GM12892 (cell line): ENCODE measurements at regions not wholly inside any gene's neighbourhood (a gene's known extent, or its start where the extent isn't known, plus 50 kb on each side); places are given as distances from the start of the nearest gene placed in this dataset.

ENCODE experiments used
- DNase-seq: peaks from one replicate; pipeline ENCODE4 v3.0.0; 2011; ENCODE audit not compliant: insufficient read length
- FAIRE-seq: peaks from 2 replicates; lab custom pipeline; 2011; peaks lifted over from hg19 to GRCh38; lab: Jason Lieb, UNC
- POLR2A ChIP-seq: IDR thresholded peaks from 2 replicates; pipeline ENCODE4 v1.6.1; 2011; ENCODE audit warnings: low read depth, low read length, control low read depth
- POLR2AphosphoS5 ChIP-seq: IDR thresholded peaks from 2 replicates; pipeline ENCODE4 v1.6.1; 2011; ENCODE audit warnings: low read depth, low read length, control low read depth
- TAF1 ChIP-seq: IDR thresholded peaks from 2 replicates; pipeline ENCODE4 v1.6.1; 2011; ENCODE audit warnings: low read depth, mild to moderate bottlenecking, control low read depth, low read length, borderline replicate concordance

- DNase-seq (no peak), FAIRE-seq (no peak)
- TF ChIP-seq POLR2A (no peak), TAF1 (no peak), POLR2AphosphoS5 (no peak)
Measured at GRCh38 chr1:218715961-218716669, 371.0 kb downstream of the TGFB2 start.

DNA sequence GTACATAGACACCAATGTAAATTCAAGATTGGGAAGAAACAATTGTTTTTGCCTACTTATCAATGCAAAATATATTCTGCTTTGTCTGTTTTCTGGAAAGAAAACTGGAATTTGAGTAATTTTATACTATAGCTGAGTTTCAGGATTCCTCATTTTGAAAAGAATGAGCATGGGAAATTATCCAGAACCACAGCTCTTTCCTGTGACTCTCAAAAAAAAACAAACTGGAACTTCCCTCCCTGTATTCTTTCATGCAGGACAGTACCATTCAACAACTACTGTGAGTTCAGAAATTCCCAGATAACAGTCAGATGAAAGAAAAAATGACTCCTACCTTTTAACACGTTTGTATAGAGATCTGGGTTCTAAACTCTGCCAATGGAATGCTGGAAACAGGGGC is 372.4 kb downstream of the TGFB2 start:
- DNase-seq = no peak

DNA sequence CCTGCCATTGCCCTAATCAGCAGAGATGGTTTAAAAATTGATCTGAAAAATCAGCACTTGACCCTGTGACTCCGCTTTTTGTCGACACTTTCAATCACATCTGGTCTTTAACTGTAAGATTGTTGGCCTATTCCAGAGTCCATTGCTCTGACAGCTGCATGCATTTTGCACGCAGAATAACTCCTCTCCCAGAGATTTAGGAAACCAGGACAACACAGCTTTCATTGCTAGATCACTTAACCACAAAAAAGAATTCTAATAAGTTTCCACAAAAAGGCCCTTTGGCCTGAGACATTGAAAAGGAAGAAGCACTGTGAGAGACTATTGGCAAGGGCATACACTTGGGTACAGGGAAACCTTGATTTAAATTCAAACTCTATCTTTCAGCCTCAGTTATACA is 373.1 kb downstream of the TGFB2 start:
- FAIRE-seq = no peak
- DNase-seq = no peak
- no peak for TF ChIP-seq TAF1
- TF ChIP-seq POLR2A = no peak
- no peak for TF ChIP-seq POLR2AphosphoS5

More for the DNA sequence above, 372.4 kb downstream of the TGFB2 start:
- FAIRE-seq = no peak
- TF ChIP-seq TAF1 = no peak
- no peak for TF ChIP-seq POLR2A
- TF ChIP-seq POLR2AphosphoS5 = no peak

DNA sequence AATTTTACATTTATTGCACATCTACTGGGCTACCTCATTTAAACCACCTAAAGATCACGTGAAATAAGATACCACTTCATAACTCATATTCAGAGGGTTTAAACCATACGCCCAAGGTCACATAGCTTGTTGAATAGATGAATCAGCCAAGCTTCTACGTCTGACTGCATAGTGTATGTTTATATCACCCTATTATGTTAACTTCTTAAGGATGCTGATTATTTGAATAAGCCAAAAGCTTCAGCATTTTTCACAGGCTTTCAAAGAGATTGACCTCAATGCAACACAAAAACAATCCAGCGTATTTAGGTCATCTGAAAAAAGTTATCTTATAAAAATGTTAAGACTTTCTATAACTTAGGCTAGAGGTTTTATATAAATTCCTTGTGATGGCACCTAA is 373.8 kb downstream of the TGFB2 start:
- no peak for DNase-seq
- TF ChIP-seq POLR2AphosphoS5 = no peak
- no peak for TF ChIP-seq TAF1
- no peak for TF ChIP-seq POLR2A
- no peak for FAIRE-seq

DNA sequence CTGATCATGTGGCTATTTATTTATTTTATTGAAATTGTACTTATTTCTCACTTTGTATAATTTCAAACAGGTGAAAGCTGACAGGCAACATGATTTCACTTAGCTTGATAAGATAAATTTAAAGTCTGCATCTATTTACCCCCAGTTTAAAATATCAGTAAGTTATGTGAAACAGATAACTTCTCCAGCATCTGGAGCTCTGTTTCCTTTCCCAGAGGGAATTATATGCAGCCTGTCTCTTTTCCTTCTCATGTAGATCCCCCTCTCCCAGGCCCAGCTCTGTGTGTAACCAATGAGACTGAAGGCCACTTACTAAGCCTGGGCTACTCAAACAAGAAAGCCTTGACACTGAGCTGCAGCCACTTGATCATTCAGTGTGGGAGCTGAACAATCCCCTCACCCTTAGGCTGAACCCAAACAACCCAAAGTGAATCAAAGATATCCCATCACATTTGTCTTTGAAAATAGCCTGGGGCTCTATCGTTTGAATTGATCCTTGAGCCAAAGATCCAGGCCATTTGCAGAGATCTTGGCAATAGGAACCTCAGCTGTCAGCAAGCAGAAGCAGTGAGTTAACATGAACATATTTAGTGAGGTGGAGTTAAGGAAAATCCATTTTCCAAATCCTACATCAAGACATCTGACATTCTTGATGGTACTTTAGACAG is 383.9 kb downstream of the TGFB2 start:
- FAIRE-seq = no peak
- no peak for DNase-seq
- TF ChIP-seq TAF1 = no peak
- no peak for TF ChIP-seq POLR2A
- TF ChIP-seq POLR2AphosphoS5 = no peak

DNA sequence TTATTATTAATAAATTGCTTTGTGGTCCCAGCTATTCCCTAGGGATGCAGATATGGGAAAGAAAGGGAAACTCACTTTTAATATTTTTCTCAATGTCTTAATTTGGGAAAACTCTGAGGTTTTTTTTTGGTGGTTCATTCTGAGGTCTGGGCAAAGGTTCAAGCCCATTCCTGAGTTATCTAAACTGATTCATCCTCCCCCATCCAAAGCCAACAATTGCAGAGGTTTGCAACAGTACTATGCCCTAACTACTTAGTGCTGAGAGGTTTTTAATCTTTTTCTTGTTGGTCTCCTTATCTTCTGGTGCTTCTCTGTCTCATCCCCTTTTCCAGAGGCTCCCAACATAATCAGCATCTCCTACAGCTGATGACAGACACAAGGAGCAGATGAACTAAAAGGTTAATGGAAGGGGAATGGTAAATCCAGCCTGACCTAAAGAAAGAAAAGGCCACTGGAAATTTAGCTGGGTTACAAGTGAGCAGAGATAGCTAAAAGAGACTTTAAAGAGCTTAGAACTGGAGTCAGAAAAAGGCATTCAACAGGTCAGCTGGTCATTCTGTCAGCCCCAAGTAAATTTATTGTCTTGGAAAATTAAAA is 390.4 kb downstream of the TGFB2 start:
- DNase-seq = no peak
- FAIRE-seq = no peak
- TF ChIP-seq POLR2A (no peak), POLR2AphosphoS5 (no peak), TAF1 (no peak)

GRCh38 chr1:218739426-218739825 is 394.3 kb downstream of the TGFB2 start:
- FAIRE-seq (no peak), DNase-seq (no peak)
- no peak for TF ChIP-seq POLR2A
- no peak for TF ChIP-seq TAF1
- TF ChIP-seq POLR2AphosphoS5 = no peak

DNA sequence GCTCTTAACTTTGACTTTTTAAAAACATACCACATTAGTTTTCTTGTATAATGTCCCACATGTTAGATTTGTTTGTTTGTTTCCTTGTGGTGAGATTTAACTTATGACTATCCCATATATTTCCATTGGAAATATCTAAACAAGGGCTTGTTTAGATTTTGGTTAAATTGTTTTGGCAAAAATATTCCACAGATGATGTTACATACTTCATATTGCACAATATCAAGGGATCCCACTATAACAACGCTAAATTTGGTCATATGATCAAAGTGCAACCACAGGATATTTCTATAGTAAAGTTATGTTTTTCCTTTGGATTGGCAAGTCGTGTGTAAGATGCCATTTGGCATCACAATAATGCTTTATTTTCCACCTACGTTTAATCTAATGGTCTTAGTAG is 396.7 kb downstream of the TGFB2 start:
- no peak for FAIRE-seq
- TF ChIP-seq POLR2AphosphoS5 (no peak), TAF1 (no peak), POLR2A (no peak)
- no peak for DNase-seq

- FAIRE-seq (no peak), DNase-seq (no peak)
- TF ChIP-seq POLR2AphosphoS5 = no peak
- TF ChIP-seq POLR2A = no peak
- no peak for TF ChIP-seq TAF1
Measured at GRCh38 chr1:218742467-218743262, 397.5 kb downstream of the TGFB2 start.

DNA sequence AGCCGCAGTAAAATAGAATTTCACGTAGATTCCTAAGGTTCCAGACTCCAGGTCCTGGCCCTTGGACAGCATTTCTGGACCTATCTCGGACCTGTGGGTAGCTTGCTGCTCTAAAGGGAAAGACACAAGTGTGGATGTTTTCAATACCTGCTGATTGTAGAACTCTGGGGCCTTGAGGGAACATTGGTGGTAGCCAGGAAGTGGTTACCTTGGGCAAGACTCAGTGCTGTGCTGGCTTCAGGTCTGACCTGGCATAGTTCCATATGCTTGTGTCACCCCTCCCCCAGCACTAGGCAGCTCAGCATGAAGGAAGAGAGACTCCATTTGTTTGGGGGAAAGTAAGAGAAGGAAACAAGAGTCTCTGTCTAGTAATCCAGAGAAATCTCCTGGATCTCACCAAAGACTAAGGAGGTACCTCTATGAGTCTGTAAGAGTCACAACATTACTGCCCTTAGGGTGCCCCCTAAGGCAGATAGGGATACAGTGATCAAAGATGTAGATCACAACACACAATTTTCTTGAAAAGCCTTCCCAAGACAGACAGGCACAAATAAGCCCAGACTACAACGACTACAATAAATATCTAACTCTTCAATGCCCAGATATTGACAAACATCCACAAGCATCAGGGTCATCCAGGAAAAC is 398.8 kb downstream of the TGFB2 start:
- DNase-seq = no peak
- TF ChIP-seq POLR2AphosphoS5 (no peak), POLR2A (no peak)
- no peak for FAIRE-seq

DNA sequence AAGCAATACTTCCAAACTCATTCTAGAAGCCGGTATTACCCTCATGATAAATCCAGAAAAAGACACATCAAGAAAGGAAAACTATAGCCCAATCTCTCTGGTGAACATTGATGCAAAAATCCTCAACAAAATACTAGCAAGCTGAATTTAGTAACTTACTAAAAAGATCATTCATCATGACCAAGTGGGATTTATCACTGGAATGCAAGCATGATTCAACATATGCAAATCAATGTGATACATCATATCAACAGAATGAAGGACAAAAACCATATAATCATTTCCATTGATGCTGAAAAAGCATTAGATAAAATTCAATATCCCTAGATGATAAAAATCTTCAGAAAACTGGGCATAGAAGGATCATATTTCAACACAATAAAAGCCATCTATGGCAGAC is 402.9 kb downstream of the TGFB2 start:
- FAIRE-seq = no peak
- no peak for TF ChIP-seq POLR2A
- TF ChIP-seq TAF1 = no peak
- TF ChIP-seq POLR2AphosphoS5 = no peak

More for the DNA sequence above, 402.9 kb downstream of the TGFB2 start:
- DNase-seq = no peak
